SK-N-SH (cell line): ENCODE measurements at regions not wholly inside any gene's neighbourhood (a gene's known extent, or its start where the extent isn't known, plus 50 kb on each side); places are given as distances from the start of the nearest gene placed in this dataset.

Source experiments
- CTCF ChIA-PET: fragments of 300-600, 350-600 bp; formaldehyde crosslinking; extraction: SDS; loops from one replicate; lab custom pipeline; 2021; lab: Yijun Ruan, JAX
- POLR2A ChIA-PET: fragments of 350-600 bp; sonication (Branson Sonifier 250); formaldehyde crosslinking; extraction: SDS; loops from one replicate; lab custom pipeline; 2020; ENCODE audit warnings: antibody characterized with exemption, inconsistent platforms; lab: Yijun Ruan, JAX
- DNase-seq: peaks from one replicate; pipeline ENCODE4 v3.0.0; 2012
- H2AFZ ChIP-seq: fragments of 200-600 bp; sonication (generic); 2 replicates; pipeline ENCODE4 v1.8.1; 2016; ENCODE audit warnings: antibody characterized with exemption, mild to moderate bottlenecking, low read depth
- H3F3A ChIP-seq: fragments of 200-600 bp; sonication (generic); replicated peaks from 2 replicates; pipeline ENCODE3; 2016; ENCODE audit warnings: antibody characterized with exemption, mild to moderate bottlenecking; ENCODE audit not compliant: insufficient read depth
- H3K27ac ChIP-seq, 2 experiments: fragments of 200-500 bp in 1 of 2; fragments of 200-600 bp in 1 of 2; sonication (Bioruptor generic) in 1 of 2; sonication (generic), shearing (Covaris generic) in 1 of 2; 2 replicates each; pipeline versions ENCODE4 v1.5.1 to v1.6.1; 2014 to 2016; ENCODE audit warnings: low read depth in 2 of 2, inconsistent platforms in 1 of 2, low read length in 1 of 2, mild to moderate bottlenecking in 1 of 2, mixed read lengths in 1 of 2
- H3K27me3 ChIP-seq: fragments of 200-600 bp; sonication (generic), shearing (Covaris generic); 2 replicates; pipeline ENCODE4 v1.6.1; 2016; ENCODE audit warnings: mixed run types; ENCODE audit not compliant: insufficient read depth
- H3K36me3 ChIP-seq, 2 experiments: fragments of 200-500 bp in 1 of 2; fragments of 200-600 bp in 1 of 2; sonication (Bioruptor generic) in 1 of 2; sonication (generic) in 1 of 2; replicated peaks in 1 of 2; 2 replicates each; pipeline versions ENCODE3 to v1.5.1; 2014 to 2016; ENCODE audit warnings: low read length in 1 of 2, mild to moderate bottlenecking in 1 of 2; ENCODE audit not compliant: insufficient read depth in 2 of 2, control insufficient read depth in 1 of 2
- H3K4me1 ChIP-seq, 2 experiments: fragments of 200-500 bp in 1 of 2; fragments of 200-600 bp in 1 of 2; sonication (Bioruptor generic) in 1 of 2; sonication (generic), shearing (Covaris generic) in 1 of 2; 2 replicates each; pipeline versions ENCODE4 v1.5.1 to v1.6.1; 2014 to 2016; ENCODE audit warnings: low read depth in 1 of 2, low read length in 1 of 2, mixed run types in 1 of 2; ENCODE audit not compliant: insufficient read depth in 2 of 2, control insufficient read depth in 1 of 2
- H3K4me2 ChIP-seq: fragments of 200-600 bp; sonication (generic), shearing (Covaris generic); 2 replicates; pipeline ENCODE4 v1.6.1; 2017; ENCODE audit warnings: mixed run types
- H3K4me3 ChIP-seq, 2 experiments: fragments of 200-500 bp in 1 of 2; fragments of 200-600 bp in 1 of 2; sonication (Bioruptor generic) in 1 of 2; sonication (generic), shearing (Covaris generic) in 1 of 2; 2 replicates each; pipeline versions ENCODE4 v1.5.1 to v1.8.1; 2014 to 2016; ENCODE audit warnings: low read depth in 2 of 2, inconsistent platforms in 1 of 2, low read length in 1 of 2, mild to moderate bottlenecking in 1 of 2, mixed read lengths in 1 of 2, moderate library complexity in 1 of 2
- H3K79me2 ChIP-seq: fragments of 200-600 bp; sonication (generic); 2 replicates; pipeline ENCODE4 v1.8.1; 2017; ENCODE audit warnings: mild to moderate bottlenecking; ENCODE audit not compliant: insufficient read depth
- H3K9ac ChIP-seq: fragments of 200-600 bp; sonication (generic); 2 replicates; pipeline ENCODE4 v1.6.1; 2017; ENCODE audit warnings: mixed run types
- H3K9me2 ChIP-seq: fragments of 200-600 bp; sonication (generic); 2 replicates; pipeline ENCODE4 v1.6.1; 2017; ENCODE audit warnings: mixed run types
- H3K9me3 ChIP-seq: fragments of 200-600 bp; sonication (generic); 2 replicates; pipeline ENCODE4 v1.6.1; 2017; ENCODE audit warnings: mixed run types, mild to moderate bottlenecking, moderate library complexity
- H4K20me1 ChIP-seq: fragments of 200-600 bp; sonication (generic); 2 replicates; pipeline ENCODE4 v1.6.1; 2017; ENCODE audit warnings: mild to moderate bottlenecking, mixed run types; ENCODE audit not compliant: insufficient read depth
- EP300 ChIP-seq, 2 experiments: IDR thresholded peaks; 2 replicates each; pipeline versions ENCODE4 v1.4.0 to v1.6.1; 2012; ENCODE audit warnings: borderline replicate concordance in 1 of 2, low read depth in 1 of 2, low read length in 1 of 2
- EZH2phosphoT487 ChIP-seq: fragments of 200-600 bp; sonication (generic); IDR thresholded peaks from 2 replicates; pipeline ENCODE4 v1.6.1; 2017; ENCODE audit warnings: low read depth, mixed run types, mild to moderate bottlenecking, antibody characterized with exemption, moderate library complexity, borderline replicate concordance
- FOSL2 ChIP-seq: IDR thresholded peaks from 2 replicates; pipeline ENCODE4 v1.4.0; 2012; ENCODE audit warnings: low read depth, mild to moderate bottlenecking, moderate library complexity, borderline replicate concordance
- FOXM1 ChIP-seq: IDR thresholded peaks from 2 replicates; pipeline ENCODE4 v1.4.0; 2012; ENCODE audit warnings: low read depth, mild to moderate bottlenecking
- GABPA ChIP-seq: IDR thresholded peaks from 2 replicates; pipeline ENCODE4 v1.4.0; 2012; ENCODE audit warnings: low read depth, mild to moderate bottlenecking
- GATA2 ChIP-seq: sonication (generic); formaldehyde crosslinking; IDR thresholded peaks from 2 replicates; pipeline ENCODE4 v1.5.0; 2020; ENCODE audit warnings: mild to moderate bottlenecking, missing genetic modification reagents
- IRF3 ChIP-seq: fragments of 150-350 bp; IDR thresholded peaks from 2 replicates; pipeline ENCODE4 v1.6.1; 2016; ENCODE audit warnings: mild to moderate bottlenecking, low read depth, low read length
- JUND ChIP-seq: IDR thresholded peaks from 2 replicates; pipeline ENCODE4 v1.4.0; 2012
- MEF2A ChIP-seq: IDR thresholded peaks from 2 replicates; pipeline ENCODE4 v1.4.0; 2012; ENCODE audit warnings: low read depth, borderline replicate concordance
- MXI1 ChIP-seq: IDR thresholded peaks from 2 replicates; pipeline ENCODE4 v1.6.1; 2012; ENCODE audit warnings: mild to moderate bottlenecking, low read depth, low read length, improper control_type of control experiment
- SMC3 ChIP-seq: IDR thresholded peaks from 2 replicates; pipeline ENCODE4 v1.6.1; 2012; ENCODE audit warnings: low read depth, low read length, improper control_type of control experiment
- TAF1 ChIP-seq: IDR thresholded peaks from 2 replicates; pipeline ENCODE4 v1.6.1; 2012; ENCODE audit warnings: low read depth, mild to moderate bottlenecking, low read length, moderate library complexity, borderline replicate concordance
- TEAD4 ChIP-seq: IDR thresholded peaks from 2 replicates; pipeline ENCODE4 v1.4.0; 2012; ENCODE audit warnings: mild to moderate bottlenecking, borderline replicate concordance; ENCODE audit not compliant: insufficient read depth
- USF2 ChIP-seq: fragments of 150-350 bp; IDR thresholded peaks from 2 replicates; pipeline ENCODE4 v1.6.1; 2017; ENCODE audit warnings: antibody characterized with exemption, low read length, low read depth, borderline replicate concordance
- WGBS: methylation state at CpG from one replicate; pipeline ENCODE4 v1.1.6; 2017; ENCODE audit warnings: low lambda C conversion rate; 5-methylcytosine and 5-hydroxymethylcytosine counted together
- TF ChIP-seq, protein P1 (sequence below): IDR thresholded peaks from 2 replicates; pipeline ENCODE4 v1.4.0; 2012; ENCODE audit warnings: low read depth

DNA sequence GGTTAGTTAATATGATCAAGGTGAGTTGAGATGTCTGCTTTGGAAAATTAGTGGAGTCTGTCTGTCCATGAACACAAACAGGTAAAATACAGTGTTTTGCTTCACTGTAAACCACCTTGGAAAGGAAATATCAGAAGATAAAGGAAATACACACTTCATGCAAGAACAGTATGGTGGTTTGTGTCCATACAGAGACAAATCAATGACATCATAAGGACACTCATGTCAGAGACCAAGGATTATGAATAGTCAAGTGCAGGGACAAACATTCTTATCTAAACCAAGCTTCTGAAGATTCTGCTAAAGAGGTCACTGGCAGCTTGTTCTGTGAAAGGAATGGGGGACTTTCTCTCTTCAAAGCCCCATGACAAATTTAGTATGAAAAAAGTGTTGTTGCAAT is 322.9 kb upstream of the F9 start:
- Histone ChIP-seq H3F3A (no peaks in the 10 kb centered on the region), H4K20me1 (no peaks in the 10 kb centered on the region), H3K9me3 (no peaks in the 10 kb centered on the region), H2AFZ (no peak overlapping the region), H3K4me2 (no peak overlapping the region), H3K9me2 (no peaks in the 10 kb centered on the region), H3K79me2 (no peaks in the 10 kb centered on the region), H3K9ac (no peak overlapping the region), H3K36me3 (no peaks in the 10 kb centered on the region), H3K27ac (no peak overlapping the region), H3K4me1 (no peaks in the 10 kb centered on the region), H3K4me3 (no peak overlapping the region), H3K27me3 (peaks cover 29% of the 10 kb centered on the region)
- TF ChIP-seq EZH2phosphoT487, result no peak
- TF ChIP-seq, protein P1, sequence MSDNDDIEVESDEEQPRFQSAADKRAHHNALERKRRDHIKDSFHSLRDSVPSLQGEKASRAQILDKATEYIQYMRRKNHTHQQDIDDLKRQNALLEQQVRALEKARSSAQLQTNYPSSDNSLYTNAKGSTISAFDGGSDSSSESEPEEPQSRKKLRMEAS, result no peak
- no peak for TF ChIP-seq JUND
- TF ChIP-seq TEAD4, result no peak
- TF ChIP-seq GATA2 (CRISPR knock-in tag), result no peak
- TF ChIP-seq USF2, result no peak
- no peak for TF ChIP-seq FOXM1
- no peak for TF ChIP-seq EP300 (IDR thresholded peaks at IDR 0.05; ENCODE audit: borderline replicate concordance in 1 of 2, low read depth in 1 of 2, low read length in 1 of 2)
- no peak for TF ChIP-seq MEF2A
- TF ChIP-seq FOSL2, result no peak
- no peak for TF ChIP-seq TAF1
- TF ChIP-seq MXI1, result no peak
- no peak for TF ChIP-seq IRF3
- ChIA-PET POLR2A (no interaction called here), CTCF (no interaction called here)
- DNase-seq, result no peak

DNA sequence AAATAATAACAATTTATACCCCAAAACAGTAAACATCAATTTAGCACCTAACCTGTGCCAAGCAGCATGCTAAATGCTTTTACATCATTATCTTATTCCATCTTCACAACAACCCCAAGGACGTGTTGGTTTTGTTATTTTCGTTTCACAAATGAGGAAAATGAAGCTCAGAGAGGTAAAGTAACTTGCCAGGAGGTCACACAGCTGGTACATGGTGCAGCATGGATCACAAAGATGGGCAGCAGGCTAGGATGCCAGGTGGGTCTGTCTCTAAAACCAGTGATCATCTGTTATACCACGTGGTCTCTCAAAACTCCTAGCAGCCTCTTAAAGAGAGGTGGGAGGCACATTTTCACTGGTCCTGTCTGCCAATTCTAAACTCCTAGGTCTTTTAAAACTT is 323.6 kb upstream of the F9 start:
- TF ChIP-seq GABPA (no peak), TAF1 (no peak), SMC3 (no peak)
- TF ChIP-seq, protein P1, result no peak
- DNase-seq, result no peak
- Histone ChIP-seq H3K27me3 (peaks cover 29% of the 10 kb centered on the region), H3K79me2 (no peaks in the 10 kb centered on the region), H3K4me1 (no peaks in the 10 kb centered on the region), H3K4me2 (no peak overlapping the region), H3K27ac (no peak overlapping the region), H4K20me1 (no peaks in the 10 kb centered on the region), H3K4me3 (no peak overlapping the region), H2AFZ (no peak overlapping the region), H3F3A (no peaks in the 10 kb centered on the region), H3K36me3 (no peaks in the 10 kb centered on the region), H3K9ac (no peak overlapping the region), H3K9me3 (no peaks in the 10 kb centered on the region), H3K9me2 (no peaks in the 10 kb centered on the region)
- 4% methylated on average over 3 of the region's 3 CpGs for WGBS
- CTCF ChIA-PET, result no interaction called here
- POLR2A ChIA-PET, result no interaction called here
